CD1c-positive myeloid dendritic cell (primary cell): ENCODE measurements at regions not wholly inside any gene's neighbourhood (a gene's known extent, or its start where the extent isn't known, plus 50 kb on each side); places are given as distances from the start of the nearest gene placed in this dataset.
"Not testable (repeated sequence)": the region's sequence is repeated elsewhere in the genome, so short reads cannot be mapped to it uniquely, and the experiment has no call there.

Experiments used
- DNase-seq: peaks from one replicate; pipeline ENCODE4 v3.0.0-alpha.2; 2016; ENCODE audit errors: extremely low spot score

DNA sequence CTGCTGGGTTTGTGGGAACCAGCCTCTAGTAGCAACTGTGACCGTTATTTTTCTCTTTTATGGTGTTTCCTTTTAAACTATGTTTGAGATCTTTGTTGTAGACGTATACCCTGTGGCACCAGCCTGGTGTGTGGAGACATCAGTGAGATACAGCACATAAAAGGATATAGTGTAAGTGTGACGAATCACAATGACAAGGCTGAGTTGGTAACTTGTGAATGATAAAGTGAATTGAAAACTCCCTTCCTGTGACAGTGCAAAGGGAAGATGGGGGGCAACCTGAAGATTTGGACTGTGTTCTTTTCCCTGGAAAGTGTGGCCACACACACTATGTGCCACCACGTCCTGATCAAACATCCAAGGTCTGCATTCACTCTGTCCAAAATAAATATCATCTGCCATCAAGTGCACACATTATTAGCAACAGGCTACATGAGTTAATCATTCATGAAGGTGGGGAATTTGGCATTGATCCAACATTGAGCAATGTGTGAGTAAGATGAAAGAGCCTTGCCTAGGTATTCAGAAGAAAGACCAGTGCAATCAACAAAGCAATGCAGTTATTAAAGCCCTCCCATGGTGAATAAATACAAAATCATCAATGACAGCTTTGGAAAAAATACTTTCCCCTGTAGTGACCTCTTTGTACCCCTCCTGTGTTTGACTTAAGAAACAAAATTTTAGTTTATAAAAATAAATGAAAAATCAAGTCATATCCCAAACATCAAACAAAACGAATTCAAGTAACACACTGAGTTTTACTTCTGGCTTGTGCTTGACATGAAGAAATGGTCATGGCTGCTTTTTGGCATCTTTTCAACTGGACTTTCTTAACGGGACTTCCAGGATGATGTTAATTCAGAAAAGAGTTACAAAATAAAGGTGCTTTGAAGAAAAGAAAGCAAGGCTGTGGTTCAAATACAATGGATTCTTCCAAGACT lies 1280.5 kb upstream of the ZEB2 start:
- no peak for DNase-seq

DNA sequence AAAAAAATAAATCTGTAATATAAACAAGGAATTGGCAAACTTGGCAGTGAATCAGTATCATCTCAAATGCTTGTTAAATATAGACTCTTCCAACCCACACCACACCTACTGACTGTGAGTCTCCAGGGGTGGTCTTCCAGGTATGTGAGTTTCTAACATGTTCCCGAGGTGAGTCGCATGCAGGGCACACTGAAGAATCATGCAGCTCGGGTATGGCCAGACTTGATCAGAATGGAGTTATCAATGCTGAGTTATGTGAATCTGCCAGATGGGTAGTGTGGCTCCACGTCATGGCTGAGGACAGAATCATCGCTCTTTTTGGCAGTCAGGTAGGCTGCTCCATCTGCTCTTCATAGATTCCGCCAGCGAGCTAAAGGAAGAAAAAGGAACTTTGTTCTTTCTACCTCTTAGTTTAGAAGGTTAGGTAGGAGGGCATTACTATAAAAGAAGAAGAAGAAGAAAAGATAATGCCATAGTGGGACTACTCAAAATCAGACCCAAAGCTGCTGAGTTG lies 1279.7 kb upstream of the ZEB2 start:
- DNase-seq: no peak

DNA sequence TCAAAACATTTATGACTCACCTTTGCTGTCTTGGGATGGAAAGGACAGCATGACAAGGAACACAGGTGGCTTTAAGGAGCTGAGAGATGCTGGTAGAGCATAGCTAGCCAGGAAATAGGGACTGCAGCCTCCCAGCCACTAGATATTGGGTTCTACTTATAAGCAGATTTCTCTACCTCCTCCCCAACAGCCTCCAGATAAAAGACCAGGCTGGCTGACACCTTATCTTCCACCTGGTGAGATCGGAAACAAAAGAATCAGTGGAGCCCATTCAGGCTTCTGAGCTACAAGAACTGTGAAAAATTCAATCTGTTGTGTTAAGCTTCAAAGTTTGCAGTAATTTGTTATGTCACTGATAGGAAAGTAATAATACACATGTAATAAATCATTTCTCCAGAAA lies 1278.5 kb upstream of the ZEB2 start:
- DNase-seq: no peak

DNA sequence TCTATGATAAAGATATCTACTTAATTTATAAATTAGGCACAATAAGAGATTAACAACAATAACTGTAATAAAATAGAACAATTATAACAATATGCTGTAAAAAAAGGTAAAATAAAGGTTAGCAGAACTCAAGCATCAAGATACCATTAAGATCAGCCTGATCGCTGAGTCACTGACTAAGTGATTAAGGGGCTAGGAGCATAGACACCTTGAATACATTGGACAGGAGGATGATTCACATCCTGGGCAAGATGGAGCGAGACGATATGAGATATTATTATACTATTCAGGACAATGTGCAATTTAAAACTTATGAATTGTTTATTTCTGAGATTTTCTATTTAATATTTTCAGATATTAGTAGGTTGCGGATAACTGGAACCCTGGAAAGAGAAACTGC lies 1277.8 kb upstream of the ZEB2 start:
- DNase-seq: no peak

DNA sequence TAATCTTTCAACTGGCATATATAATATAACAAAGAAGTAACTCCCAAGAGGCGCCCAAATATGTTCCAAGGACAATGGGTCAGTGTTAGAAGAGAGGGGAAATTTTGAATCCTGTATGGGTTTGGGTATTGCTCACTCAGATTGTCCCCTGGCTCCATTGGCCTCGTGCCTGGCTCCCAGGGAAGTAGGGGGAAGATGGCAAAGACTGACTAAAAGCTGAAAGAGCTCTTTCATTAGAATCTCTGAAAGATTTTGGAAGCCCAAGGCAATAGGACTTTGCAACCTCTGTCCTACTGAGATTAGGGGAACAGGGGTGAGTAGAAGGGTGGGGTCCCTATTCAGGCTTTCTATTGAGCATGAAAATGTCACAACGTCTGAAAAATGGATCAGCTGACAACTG lies 1272.8 kb upstream of the ZEB2 start:
- no peak for DNase-seq

DNA sequence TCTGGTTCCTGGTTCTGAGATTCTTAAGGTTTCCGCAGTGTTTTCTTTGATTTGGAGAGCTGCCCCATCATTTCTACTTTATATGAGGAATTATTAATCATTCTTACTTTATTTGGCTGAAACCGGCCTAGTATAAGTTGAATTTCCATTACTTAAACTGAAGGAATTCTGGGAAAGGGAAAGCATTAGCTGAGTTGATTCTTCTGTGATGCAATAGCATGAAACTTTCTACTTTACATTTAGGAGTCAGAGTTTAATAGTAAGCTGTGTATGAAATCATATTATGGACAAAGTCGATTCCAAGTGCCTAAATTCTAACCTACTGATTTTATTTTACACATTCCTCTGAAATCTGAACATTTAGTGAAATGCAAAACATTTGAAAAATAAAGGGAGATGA lies 1269.7 kb upstream of the ZEB2 start:
- DNase-seq: no peak

DNA sequence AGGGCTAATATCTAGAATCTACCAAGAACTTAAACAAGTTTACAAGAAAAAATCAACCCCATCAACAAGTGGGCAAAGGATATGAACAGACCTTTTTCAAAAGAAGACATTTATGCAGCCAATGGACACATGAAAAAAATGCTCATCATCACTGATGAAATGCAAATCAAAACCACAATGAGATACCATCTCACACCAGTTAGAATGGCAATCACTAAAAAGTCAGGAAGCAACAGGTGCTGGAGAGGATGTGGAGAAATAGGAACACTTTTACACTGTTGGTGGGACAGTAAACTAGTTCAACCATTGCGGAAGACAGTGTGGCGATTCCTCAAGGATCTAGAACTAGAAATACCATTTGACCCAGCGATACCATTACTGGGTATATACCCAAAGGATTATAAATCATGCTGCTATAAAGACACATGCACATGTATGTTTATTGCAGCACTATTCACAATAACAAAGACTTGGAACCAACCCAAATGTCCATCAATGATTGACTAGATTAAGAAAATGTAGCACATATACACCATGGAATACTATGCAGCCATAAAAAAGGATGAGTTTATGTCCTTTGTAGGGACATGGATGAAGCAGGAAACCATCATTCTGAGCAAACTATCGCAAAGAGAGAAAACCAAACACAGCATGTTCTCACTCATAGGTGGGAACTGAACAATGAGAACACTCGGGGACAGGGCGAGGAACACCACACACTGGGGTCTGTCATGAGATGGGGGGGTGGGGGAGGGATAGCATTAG lies 1267.9 kb upstream of the ZEB2 start:
- not testable (repeated sequence) for DNase-seq

DNA sequence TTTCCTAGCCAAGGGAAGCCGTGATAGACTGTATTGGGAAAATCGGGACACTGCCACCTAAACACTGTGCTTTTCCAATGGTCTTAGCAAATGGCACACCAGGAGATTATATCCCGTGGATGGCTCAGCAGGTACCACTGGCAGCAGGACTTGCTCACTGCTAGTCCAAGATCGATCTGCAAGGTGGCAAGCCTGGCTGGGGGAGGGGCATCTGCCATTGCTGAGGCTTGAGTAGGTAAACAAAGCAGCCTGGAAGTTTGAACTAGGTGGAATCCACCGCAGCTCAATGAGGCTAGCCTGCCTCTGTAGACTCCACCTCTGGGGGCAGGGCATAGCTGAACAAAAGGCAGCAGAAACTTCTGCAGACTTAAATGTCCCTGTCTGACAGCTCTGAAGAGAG lies 1262.7 kb upstream of the ZEB2 start:
- not testable (repeated sequence) for DNase-seq

DNA sequence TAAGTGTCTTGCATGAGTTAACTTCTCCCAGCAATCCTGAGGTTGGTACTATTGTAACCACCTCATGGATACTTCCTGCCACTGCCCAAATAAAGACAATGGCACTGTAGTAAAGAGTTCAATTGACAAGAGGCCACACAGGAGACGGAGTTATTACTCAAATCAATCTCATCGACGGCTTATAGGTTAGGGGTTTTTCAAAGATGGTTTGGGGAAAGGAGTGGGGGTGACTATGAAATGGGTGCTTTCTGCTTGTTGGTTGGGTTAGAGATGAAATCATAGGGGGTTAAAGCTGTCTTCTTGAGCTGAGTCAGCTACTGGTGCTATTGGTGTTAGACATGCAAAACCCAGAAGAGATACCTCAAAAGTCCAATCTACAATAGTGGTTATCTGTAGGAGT lies 1258.0 kb upstream of the ZEB2 start:
- no peak for DNase-seq

DNA sequence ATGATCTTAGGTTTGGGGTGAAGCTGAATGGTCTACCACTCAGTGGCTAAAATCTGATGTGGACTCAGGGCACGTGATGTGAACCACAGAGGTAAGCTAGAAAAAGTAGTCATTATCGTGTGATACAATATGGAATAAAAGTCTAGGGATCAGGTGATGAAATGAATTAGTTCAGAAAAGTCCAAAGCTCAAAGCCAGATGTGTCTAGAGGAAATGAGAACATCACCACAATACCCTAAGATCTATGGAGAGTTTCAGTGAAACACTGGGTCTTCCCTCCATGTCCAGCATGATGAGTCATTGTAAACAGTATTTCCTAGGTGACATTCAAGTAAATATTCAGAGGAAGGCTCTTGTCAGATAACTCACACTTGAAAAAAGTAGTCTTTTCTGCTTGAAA lies 1257.4 kb upstream of the ZEB2 start:
- no peak for DNase-seq

DNA sequence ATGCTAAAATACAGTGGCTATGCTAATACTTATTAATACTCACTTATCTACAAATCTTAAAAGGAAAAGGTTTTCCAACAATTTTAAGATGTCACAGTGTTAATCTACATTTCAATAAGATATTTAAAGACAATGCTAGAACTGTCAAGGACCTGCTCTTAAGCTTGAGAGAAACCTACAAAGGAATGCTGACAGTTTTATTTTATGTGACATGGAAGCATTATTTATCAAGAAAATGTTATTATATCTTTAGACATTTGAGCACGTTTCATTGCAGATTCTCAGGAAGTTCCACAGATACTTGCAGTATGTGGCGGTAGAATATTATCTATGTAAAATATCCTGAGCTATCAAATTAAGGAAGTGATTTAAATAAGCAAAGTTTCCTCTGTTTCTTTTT lies 1255.7 kb upstream of the ZEB2 start:
- no peak for DNase-seq

DNA sequence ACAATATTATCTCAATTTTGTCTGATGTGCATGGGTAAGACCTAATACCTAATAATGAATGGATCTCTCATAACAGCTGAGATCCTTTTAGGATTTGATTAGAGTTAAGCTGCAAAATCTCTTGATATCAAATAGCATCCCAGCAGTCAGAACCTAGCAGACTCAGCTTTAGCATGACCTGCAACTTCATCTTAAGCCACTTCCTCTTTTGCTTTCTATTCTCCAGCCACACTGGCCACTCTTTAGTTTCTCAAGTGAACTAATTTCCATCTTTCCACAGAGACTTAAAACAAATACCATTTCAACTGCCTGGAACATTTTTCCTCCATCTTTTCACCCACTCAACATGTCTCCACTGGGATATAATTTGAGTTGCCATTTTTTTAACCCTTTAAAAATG lies 1251.6 kb upstream of the ZEB2 start:
- peak; percentile 25 for DNase-seq

DNA sequence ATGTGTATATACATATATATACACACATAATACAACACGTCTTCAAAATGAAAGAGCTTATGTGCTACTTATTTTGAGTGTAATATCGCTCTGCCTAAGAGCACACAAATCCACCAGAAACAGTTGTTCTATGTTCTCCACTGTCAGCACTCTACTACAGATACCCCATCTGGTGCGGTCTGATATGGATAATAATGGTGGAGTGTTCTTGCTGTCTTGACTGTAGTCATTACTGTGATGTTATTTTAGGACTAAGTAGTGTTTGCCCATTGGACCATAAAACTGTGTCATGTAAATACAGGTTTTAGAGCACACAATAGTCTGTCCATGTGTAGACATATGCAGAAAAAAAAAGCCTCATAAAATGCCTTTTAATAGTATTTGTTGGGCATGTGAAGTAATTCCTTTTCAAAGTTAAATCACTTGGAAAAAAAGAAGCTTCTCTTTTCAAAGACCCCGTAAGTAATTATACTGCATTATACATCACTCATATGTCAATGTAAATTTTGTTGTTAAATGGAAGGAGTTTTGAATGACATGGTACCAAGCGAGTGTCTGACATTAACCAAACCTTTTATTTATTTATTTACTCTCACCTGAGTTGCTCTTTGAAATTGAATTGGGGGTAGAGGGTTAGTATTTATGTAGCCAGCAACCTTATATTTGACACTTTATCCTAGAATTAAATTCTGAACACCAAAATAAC lies 1249.2 kb upstream of the ZEB2 start:
- DNase-seq: no peak

DNA sequence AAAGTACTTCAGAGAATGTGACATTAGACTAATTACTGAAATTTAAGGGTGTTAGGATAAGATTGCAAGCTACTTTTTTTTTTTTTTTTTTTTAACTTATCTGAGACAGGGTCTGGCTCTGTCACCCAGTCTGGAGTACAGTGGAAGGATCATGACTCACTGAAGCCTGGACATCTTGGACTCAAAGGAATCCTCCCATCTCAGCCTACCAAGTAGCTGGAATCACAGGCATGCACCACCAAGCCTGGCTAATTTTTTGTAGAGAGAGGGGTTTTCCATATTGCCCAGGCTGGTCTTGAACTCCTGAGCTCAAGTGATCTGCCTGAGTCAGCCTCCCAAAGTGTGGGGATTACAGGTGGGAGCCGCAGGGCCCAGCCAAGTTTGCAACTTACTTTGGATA lies 1246.0 kb upstream of the ZEB2 start:
- DNase-seq: no peak

DNA sequence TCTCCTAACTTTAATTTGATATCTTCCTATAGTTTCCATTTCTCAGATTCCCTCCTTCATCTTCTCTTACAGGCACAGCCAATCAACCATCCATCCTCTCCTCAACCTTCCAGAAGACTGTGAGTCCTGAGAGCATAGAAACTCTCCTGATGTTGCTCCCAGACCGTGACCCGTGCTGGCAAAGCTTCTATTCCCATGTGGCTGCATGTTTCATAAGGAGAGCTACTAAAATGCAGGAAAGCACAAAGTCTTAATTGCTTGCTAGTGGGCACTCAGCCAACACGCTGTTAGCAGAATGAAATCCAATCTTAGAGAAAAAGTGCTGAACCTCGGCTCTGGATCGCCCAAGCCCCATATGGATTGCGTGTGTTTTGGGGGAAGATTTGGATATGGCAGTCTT lies 1244.7 kb upstream of the ZEB2 start:
- DNase-seq: no peak

DNA sequence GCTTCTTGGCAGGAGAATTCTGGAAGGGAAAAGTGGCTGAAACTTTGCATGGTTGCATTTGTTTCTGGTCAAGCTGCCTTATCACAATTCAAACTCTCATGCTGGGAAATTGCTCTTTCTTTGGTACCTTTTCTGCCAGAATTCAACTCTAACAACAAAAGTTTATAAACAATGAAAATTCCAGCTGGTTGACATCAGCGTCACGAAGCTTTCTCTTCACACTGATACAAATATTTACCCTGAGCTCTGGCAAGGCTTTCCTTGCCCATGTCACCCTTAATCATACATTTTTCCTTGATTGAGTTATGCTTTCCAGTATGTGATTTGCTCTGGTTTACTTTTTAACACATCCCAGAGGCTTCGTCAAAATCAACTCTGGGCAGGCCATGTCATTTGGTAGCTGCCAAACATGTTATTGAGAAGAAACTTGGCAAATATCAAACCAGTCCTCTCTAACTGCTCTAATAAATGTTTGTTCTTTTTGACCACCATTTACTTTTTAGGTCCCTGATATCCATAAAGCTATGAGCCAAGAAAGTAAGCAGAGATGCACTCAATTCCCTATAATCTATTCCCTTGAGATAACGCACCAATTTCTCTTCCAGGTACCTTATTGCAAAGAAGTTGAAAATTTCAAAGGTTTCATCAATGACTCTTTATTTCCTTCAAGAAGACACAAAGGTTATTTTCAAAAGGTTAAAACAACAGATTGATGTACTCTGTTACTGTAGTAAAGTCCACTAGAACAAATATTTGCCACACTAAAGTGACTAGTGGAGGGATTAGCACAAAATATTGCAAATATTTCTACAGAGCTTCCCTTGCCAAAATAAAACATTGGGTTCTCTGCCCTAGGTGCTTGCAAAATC lies 1241.1 kb upstream of the ZEB2 start:
- no peak for DNase-seq

DNA sequence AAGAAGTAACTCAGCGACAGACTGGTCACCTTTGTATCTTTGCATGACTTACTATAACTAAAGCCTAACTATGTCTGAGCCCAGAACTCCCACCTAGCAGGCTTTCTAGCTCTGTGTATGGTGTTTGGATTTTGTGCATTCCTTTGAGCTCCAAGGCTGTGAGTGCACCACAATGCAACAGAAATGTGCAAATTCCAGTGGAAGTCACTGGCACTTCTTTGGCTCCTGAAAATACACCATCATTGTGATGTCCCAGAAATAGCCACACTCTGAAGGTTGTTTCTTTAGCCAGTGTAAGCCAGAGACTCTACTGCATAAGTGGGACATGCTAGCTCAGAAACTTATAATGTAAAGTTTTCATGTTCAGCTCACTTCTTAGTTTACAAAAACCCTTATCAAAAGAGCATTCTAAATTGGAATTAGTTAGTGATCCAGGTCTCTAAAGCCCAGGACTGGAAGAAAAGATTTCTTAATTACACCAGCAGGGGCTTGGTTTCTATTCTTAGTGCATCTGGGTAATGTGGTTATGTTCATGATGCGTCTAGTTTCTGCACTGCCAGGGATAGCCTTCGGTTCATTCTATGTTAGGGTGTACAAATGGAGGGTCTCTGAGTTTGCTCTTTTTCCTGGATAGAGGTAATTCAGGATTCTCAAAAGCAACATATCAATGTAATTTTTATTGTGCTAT lies 1239.5 kb upstream of the ZEB2 start:
- no peak for DNase-seq

DNA sequence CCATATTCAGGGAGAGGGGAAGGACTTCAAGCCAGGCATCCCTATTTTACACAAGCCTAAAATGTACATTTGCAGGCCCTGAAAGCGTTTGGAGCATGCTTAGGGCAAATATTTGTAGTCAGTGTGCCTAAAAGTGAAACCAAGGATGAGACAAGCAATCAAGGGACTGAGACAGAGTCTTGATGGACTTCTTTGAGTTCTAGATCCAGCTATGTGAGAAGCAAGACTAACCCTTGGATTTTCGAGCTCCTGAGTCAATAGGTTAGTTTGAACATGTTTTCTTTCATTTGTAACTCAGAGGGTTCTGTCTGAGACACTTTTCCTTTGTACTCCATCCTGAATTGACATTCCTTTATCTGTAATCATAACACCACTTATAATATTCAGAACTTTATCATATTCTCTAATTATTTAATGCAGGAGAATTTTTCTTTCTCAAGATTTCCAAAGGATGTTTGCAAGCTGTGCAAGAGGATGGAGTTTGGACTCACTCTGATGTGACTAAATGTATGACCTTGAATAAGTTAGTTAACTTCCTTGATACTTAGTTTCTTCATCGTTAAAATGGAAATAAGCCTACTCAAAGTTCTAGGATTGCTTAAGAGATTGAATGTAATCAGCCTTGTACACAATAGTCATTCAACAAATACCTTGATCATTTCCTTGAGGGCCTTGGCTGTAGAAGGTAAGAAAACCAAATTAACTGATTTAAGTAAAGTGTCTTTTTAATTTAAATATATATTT lies 1237.8 kb upstream of the ZEB2 start:
- DNase-seq: no peak

DNA sequence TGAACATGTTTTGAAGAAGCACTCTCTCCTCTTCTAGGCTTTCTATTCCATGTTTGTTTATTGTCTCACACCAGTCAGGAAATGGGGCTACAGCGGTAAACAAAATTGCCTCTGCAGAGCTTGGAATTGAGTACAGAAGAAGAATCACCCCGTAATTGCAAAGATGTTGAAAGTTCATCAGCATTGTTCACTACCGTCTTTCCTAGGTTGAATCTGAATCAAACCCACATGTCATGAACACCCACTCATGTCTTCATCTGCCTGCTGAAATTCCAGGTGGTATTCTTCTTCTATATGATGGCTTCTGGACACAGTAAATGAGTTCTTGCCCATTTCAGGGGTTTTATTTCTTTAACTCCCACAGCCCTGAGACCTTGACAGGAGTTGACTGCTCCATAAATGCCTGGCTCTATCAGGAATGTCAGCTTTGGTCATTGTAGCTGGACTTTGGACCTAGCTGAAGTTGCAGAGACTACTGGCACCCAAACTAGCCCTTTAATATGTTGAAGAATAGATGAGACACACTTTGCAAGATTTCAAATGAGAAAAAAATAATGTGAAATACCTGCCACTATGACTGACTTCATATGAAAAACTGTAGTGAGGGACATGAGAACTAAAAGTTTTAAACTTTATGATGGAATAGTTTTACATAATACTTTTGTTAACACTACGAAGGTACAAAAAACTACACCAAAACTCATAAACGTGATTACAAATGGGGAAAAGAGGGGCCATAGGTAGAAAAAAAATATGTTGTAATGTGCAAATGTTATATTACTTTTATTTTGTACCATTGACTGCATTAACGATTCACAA lies 1235.3 kb upstream of the ZEB2 start:
- no peak for DNase-seq
